ENCODE measurements at regions not wholly inside any gene's neighbourhood (a gene's known extent, or its start where the extent isn't known, plus 50 kb on each side); places are given as distances from the start of the nearest gene placed in this dataset.

- DNase-seq (ENCODE audit: low spot score): no peak
Observed at GRCh38 chr15:94677202-94677790, 445.9 kb downstream of the MCTP2 start.

DNA sequence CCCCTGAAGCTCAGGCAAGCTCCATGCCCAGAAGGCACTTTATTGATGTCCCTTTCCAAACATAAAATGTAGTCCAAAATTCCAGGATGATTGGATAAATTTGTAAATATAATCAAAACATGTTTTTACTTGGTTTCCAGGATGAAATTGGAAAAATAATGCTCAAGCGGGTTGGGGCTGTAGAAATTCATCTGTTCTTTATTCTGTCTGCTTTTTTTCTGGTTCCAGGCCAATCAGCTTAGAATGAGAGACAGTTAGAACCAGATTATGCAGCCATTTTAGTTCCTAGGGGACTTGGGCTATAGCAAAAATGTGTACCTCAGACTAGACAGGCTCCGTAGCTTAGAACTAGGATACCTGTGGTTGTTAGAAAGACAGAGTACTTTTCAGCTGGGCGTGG, 450.8 kb downstream of the MCTP2 start:
- DNase-seq (ENCODE audit: low spot score): no peak

DNA sequence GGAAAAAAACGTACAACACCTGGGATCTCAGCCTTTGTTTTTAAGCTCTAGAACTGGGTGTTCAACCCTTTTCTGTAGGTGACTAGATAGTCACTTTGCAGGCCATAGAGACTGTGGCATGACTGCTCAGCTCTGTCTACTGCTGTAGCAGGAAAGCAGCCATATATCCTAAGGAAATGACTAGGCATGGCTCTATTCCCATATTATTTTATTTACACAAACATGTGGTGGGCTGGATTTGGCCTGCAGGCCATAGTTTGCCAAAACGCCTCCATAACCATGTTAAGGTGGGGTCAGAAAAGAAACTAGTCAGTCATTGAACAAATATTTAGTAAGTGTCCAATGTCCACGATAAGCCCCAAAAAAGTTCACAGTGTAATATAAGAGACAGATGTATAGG, 452.5 kb downstream of the MCTP2 start:
- no peak for DNase-seq (ENCODE audit: low spot score)

- no peak for DNase-seq (ENCODE audit: low spot score)
Observed at GRCh38 chr15:94691169-94691568, 459.8 kb downstream of the MCTP2 start.

- DNase-seq (ENCODE audit: low spot score): no peak
Observed at GRCh38 chr15:94692710-94693109, 461.3 kb downstream of the MCTP2 start.

- no peak for DNase-seq (ENCODE audit: low spot score)
Observed at GRCh38 chr15:94700211-94700610, 468.9 kb downstream of the MCTP2 start.

- DNase-seq (ENCODE audit: low spot score): no peak
Observed at GRCh38 chr15:94701281-94701985, 470.1 kb downstream of the MCTP2 start.

GRCh38 chr15:94703596-94703995, 472.2 kb downstream of the MCTP2 start:
- DNase-seq (ENCODE audit: low spot score): no peak

DNA sequence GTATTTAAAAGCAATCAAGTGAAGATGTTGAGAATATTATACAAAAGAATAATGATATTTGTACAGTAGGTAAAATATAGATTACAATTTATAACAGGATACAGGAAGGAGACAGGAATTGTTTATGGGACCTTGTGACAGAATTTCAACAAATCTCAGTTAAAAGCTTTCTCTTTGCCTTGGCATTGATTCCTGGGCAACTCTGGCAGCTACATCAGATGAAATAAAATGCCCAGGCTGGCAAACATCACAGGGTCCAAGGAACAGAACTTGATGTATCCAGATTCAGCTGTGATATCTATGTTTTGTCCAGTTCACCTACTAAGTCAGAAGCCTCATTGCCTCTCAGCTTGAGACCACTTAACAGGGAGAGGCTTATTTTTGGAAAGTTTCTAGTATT, 473.1 kb downstream of the MCTP2 start:
- DNase-seq (ENCODE audit: low spot score): no peak

- DNase-seq (ENCODE audit: low spot score): no peak
Observed at GRCh38 chr15:94704946-94705345, 473.6 kb downstream of the MCTP2 start.

DNA sequence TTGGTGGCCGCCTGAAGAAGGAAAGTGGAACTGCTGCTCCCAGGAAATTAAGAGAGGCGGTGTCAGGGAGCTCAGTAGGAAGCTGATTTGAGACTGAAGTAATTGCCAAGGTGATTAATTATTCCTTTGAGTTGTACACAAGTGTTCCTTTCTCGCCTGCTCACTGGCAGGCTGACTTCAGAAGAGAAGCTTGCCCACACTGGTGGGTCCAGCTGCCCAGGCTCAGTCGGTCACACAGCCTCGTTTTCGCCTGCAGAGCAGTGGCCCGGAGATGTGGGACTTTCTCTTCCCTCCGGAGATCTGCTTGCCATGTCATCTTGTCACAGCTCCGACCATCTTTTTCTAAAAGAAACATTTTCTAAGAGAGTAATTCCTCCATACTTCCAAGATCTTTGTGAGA, 478.0 kb downstream of the MCTP2 start:
- no peak for DNase-seq (ENCODE audit: low spot score)

DNA sequence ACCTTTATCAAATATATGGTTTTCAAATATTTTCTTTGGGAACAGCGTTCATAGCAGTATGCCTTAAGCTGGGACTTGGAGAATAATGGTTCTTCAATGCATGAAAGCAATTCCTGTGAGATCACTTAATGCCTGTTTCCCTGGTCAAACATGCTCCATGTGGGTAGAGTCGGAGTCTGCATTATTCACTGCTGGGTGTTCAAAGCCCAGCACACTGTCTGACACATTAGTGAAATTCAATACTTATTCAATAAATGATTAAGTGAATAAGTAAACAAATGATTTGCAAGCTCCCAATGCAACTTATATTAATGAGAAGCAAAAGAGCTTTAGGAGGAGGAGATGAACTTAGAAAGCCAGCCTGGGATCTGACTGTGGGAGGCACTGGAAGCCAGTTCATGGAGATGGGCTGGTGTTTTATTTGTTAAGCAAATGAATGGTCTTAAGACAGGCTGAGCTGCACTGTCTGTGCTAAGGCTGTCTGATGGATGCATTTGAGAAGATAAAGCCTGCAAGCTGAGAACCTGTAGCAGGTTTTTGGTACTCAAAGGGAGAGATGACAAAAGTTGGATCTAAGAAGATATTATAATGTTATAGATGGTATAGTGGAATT, 490.8 kb downstream of the MCTP2 start:
- DNase-seq (ENCODE audit: low spot score): no peak

DNA sequence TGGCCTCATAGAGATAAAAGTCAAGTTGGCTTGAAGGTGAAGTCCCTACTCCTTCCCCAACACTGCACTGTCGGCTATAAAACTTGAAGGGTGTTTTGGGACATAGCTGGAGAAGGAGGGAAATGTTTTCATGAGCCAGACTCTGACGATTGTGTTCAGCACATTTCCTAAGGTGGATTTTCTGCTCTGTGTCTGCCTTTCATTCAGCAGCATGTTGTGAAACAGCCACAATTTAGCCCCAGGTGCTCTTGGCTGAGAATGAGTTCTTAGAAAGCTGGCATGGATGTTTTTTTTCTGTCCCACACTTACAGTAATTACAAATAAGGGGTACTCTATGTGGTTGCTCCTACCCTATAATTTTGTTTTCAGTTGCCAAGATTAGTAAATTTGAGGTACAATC, 492.4 kb downstream of the MCTP2 start:
- no peak for DNase-seq (ENCODE audit: low spot score)

- DNase-seq (ENCODE audit: low spot score): no peak
Observed at GRCh38 chr15:94731286-94731685, 499.9 kb downstream of the MCTP2 start.

DNA sequence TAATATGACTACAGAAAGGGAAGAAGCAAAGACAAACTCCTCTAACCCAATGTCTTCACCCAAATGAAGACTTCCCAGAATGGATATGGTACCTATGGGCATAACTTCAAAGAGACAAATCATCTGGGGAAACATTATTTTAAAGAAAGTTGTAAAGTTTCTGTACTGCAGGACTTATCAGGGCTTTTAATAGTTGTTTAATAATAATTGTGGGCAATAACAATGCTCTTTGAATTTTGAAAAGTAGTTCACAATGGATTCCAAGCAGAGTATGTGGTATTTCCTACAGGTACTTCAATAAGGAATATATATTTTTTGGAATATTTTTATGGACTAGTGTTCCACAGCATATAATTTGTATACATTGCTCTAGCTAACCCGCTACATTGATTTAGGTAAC, 503.1 kb downstream of the MCTP2 start:
- DNase-seq (ENCODE audit: low spot score): no peak

DNA sequence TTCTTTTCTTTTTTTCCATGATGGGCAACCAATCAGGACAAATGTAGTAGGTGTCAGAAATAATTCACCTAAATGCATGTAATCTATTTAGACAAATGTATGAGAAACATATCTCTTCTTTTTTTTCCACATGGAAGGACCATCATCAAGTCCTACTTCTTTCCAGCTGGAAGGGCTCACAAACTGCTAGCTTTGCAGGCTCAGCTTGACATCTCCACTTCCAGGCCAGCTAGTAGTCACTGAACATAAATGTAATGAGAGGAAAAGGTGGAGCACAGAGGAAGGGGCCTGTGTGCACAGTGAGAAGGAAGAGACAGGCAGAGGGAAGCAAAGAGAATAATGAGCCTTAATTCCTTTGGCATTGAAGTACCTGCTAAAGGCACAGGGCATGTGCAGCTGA, 504.9 kb downstream of the MCTP2 start:
- DNase-seq (ENCODE audit: low spot score): no peak

DNA sequence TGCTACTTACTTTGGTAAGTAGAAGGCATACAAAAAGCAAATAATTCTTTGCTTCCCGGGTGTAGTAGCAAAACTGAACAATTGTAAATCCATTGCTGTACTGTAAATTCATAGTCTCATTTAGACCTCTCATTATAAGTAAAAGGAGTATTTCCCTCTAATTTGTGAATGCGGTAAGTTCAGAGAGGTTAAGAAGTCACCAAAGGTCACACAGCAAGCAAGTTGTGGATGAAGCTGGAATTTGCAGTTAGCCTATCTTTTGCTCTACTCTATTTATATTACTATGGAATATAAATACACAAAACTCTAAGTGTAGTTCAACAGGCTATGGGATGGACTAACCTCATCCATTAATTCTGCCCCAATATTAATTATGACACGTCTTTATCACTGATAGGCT, 508.3 kb downstream of the MCTP2 start:
- DNase-seq (ENCODE audit: low spot score): no peak

DNA sequence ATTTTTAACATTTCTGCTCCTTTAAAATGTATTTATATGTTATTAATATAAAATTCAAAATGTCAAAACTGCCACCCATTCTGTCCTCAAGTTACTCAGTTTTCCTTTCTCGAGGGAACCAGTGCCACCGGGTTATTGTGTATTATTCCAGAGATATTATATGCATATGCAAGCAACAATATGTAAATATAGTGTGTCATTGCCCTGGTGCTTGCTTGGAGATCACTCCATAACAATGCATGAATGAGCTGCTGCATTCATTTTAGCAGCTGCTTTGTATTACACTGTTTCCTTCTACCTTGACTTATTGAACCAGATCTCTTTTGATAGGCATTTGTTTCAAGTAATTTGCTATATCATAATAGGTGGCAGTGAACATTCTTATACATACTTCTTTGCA, 509.1 kb downstream of the MCTP2 start:
- DNase-seq (ENCODE audit: low spot score): no peak

- DNase-seq (ENCODE audit: low spot score): no peak
Observed at GRCh38 chr15:94743668-94744067, 512.3 kb downstream of the MCTP2 start.

- no peak for DNase-seq (ENCODE audit: low spot score)
Observed at GRCh38 chr15:94744080-94744793, 512.9 kb downstream of the MCTP2 start.

DNA sequence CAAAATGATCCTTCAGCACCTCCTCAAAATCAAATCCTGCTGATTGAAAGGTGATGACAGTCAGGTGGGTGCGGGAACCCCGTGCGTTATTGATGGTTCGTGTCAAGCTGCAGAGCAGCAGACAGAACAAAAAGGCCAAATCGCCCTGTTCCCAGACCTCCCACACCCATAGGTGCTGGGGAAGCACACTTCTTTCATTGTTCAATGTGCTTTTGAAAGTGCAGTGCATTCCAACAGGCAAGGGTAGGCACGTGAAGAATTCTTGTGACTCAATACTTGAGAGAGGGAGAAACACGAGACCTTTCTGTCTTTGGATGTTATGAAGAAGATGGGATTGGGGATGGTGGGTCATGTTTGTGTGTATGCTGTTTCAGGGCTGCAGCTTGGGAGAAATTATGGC, 514.0 kb downstream of the MCTP2 start:
- DNase-seq (ENCODE audit: low spot score): no peak

- DNase-seq (ENCODE audit: low spot score): no peak
Observed at GRCh38 chr15:94747510-94747909, 516.1 kb downstream of the MCTP2 start.
